AML-193 (cell line): ENCODE measurements at regions not wholly inside any gene's neighbourhood (a gene's known extent, or its start where the extent isn't known, plus 50 kb on each side); places are given as distances from the start of the nearest gene placed in this dataset.
"Not testable (repeated sequence)": the region's sequence is repeated elsewhere in the genome, so short reads cannot be mapped to it uniquely, and the experiment has no call there.

ENCODE experiments used
- DNase-seq, 2 experiments: peaks; one replicate each; lab custom pipeline; 2025; lab: John Stamatoyannopoulos, UW

- DNase-seq, result no peak
Measured at GRCh38 chr12:89227774-89228173, 124.5 kb downstream of the DUSP6 start.

DNA sequence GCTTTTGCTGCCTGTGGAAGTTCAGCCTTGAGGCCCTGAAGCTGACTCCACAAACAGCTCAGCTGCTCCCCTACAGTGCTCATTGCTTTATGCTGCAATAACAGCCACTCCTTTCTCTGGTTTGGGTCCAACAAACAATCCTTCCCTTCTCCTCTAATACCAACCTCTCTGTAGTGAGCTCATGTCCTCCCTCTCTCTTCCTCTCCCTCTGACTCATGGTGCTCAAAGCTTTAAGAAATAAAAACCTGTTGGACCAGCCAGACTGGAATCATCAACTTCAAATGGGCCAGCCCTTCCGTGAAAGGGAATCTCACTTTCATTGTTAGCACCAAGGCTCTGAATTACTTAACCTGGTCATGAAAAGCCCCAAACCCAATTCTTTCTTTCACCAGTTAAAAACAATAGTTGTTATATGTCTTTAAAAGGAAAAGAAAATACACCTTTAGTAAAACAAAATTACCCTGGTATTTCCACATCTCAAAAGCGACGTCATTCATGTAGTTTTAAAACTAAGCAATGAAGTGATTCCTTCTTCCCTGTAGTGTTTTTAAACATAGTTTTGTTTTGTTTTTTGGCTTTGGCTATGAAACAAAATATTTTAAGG, 126.4 kb downstream of the DUSP6 start:
- DNase-seq, result no peak

- no peak for DNase-seq
Measured at GRCh38 chr12:89225401-89225800, 126.9 kb downstream of the DUSP6 start.

DNA sequence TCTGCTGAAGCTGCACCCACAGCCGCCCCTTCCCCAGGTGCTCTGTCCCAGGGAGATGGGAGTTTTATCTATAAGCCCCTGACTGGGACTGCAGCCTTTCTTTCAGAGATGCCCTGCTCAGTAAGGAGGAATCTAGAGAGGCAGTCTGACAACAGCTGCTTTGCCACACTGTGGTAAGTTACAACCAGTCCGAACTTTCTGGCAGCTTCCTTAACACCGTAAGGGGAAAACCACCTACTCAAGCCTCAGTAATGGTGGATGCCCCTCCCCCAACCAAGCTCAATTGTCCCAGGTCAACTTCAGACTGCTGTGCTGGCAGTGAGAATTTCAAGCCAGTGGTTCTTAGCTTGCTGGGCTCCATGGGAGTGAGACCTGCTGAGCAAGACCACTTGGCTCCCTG, 129.7 kb downstream of the DUSP6 start:
- not testable (repeated sequence) for DNase-seq

DNA sequence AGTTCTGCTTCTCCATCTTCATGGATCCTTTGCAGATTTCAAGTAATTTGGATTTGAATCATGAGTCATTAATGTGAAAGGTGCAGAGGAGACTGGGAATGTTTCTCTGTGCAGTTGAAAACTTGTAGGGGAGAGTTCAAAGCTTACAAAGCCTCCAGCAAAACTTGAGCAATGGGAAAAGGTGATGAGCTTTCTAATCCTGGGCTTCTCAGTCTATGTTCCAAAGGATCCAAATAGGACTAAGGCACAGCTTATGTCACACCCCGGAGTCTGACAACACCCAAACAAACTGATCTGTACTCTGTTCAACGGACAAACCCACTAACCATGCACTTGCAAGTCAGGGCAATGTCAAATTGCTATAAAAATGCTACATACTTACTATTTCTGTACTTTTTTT, 134.8 kb downstream of the DUSP6 start:
- no peak for DNase-seq

DNA sequence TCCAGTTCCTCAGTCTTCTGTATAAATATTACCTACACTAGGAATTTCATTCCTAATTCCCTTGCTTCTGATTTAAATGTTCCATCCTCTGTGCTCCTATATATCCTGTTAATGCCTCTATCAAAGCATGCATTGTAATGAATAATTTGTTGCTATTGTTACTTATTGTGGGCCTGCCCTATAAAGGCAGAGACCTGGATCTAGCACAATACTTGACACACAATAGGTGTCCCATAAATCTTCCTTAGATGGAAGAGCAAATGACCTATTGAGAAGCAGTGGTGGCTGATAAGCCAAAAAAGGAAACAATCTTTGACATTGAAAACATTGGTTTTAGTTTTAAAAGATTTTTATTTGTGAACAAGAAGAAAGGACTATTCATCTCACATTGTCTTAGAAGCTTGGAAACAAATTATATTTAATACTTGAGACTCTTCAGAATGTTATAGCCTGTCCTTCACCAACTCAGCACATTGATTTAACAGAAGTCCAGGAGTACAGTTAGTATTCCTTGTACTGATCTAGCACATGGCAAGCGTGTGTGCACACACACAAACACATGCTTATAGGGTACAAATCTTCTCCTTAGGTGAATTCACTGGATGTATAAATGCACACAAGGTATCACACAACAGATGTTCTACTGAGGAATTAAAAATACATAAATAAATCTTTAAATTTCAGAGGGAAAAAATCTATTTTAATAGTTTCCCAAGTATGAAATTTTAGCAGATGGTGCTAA, 135.9 kb downstream of the DUSP6 start:
- DNase-seq, result no peak

DNA sequence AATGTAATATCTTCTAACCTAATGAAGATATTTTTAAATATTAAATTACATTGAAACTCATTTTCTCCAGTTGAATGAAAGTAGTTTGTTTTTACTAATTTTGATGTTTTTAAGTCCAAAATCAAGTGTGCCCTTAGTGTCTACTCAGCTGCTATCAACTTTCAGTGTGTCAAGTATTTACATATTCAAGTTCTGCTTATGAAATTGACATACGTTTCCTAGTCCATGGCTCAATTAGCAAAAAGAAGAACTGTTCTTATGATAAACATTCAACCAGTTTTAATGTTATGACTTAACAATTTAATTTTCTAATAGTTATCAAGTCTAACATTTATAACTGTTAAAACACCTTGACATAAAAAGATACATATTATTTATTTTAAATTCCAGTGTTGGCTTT, 137.1 kb downstream of the DUSP6 start:
- DNase-seq, result peak in 1 of 2 experiments; percentile 10

- DNase-seq, result no peak
Measured at GRCh38 chr12:89213747-89214146, 138.6 kb downstream of the DUSP6 start.

GRCh38 chr12:89213139-89213538, 139.2 kb downstream of the DUSP6 start:
- no peak for DNase-seq

DNA sequence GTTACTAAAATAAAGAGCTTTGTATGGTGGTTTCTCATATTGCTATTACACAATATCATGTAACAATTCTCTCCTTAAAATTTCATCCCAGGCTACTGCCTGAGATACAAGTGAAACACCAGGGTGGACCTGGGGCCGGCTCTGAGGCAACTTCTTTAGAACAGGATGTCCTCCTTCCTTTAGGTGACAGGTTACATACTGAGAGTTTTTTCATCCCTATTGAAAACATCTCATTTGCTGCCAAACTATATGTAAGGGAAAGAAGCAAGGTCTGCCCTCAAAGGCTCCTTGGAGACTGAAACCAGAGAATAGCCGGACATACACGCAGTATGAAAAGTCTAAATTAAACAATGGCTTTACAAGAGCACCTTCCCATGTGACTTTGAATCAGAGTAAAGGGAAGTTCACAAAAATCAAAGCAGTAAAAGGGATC, 139.9 kb downstream of the DUSP6 start:
- peak in 1 of 2 experiments; percentile 42 for DNase-seq

GRCh38 chr12:89211456-89211855, 140.8 kb downstream of the DUSP6 start:
- no peak for DNase-seq

DNA sequence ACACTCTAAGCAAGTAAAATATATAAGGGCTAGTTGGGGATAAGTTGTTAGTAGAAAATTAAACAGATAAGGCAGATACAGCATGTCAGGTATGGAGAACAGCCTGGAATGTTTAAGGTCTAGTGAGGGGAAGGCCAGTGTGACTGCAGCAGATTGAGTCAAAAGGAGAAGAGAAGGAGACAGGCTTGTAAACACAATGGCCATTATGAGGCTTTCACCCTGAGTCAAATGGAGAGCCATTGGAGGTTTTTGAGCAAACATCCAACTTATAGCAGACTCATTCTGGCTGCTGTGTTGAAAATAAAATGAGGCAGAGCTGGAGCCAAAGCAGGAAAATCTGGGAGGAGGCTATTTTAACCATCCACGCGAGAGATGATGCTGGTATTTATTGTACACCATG, 142.0 kb downstream of the DUSP6 start:
- no peak for DNase-seq

- DNase-seq, result peak; percentile 56 to 63
Measured at GRCh38 chr12:89208661-89209096, 143.6 kb downstream of the DUSP6 start.

DNA sequence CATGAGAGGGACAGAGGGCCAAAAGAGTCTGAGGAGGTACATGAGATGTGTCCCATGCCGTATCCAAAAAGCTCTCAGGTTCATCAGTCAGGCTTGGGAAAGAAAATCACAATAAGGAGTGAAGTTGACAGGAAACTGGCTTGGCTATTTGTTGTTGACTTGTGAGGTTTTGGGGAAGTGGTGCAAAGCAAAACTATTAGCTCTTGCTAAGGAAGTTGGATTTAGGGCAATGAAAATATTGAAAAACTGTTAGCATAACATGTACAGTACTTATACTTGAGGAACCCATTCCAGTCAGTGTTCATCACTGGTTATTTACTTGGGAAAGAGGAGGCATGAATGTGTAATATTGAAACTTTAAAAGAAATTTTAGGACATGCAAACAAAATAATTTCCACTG, 145.9 kb downstream of the DUSP6 start:
- DNase-seq, result no peak

GRCh38 chr12:89205517-89205916, 146.8 kb downstream of the DUSP6 start:
- DNase-seq, result no peak

DNA sequence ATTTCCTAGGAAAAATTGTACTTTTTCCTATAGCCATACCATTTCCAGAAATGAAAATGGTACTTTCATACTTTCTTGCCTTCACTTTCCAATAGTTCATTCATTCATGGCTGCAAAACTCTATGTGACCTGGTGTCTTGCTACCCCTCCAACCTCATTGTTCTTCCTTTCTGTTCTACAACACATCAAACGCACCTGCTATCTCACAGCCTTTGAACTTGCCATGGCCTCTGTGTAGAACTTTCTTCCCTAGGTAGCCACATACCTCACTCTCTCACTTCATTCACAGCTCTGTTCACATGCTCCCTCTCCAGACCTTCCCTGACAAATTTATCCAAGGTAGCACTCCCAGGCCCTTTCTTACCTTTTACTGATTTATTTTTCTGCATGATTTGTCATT, 149.2 kb downstream of the DUSP6 start:
- DNase-seq, result no peak

- no peak for DNase-seq
Measured at GRCh38 chr12:89200217-89200616, 152.1 kb downstream of the DUSP6 start.

DNA sequence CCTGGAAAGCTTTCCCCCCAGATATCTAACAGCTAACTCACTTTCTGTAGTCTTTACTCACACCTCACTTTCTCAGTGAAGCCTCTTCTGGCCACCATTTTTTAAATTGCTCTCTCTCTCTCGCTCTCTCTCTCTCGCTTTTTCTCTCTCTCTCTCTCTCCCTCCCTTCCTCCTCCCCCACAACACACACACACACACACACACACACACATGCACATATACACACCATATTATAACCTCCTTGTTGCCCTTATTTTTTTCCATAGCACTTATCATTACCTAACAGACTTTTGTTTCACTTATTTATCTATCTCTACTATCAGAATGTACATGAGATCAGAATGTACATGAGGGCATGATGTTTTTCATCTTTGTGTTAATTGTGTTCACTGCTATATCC, 156.8 kb downstream of the DUSP6 start:
- no peak for DNase-seq

GRCh38 chr12:89194683-89195082, 157.6 kb downstream of the DUSP6 start:
- no peak for DNase-seq

DNA sequence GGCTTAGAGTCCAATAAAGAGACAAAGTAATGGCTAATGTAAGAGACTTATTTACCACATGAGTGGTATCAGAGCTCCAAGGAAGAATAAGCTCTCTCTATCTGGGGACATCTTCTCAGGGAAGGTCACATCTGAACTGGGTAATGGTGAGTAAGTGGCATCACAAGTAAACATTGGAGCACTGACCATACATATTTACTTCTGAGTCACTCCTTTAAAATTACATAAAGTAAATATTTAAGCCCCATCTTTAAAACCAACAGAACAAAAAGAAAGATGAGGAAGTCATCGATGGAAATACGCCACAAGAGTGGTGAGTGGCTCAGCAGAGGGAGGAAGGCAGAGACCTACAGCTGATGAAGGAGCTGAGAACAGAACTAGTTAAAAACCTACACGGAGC, 159.9 kb downstream of the DUSP6 start:
- DNase-seq, result no peak

- DNase-seq, result not testable (repeated sequence)
Measured at GRCh38 chr12:89191597-89191996, 160.7 kb downstream of the DUSP6 start.

DNA sequence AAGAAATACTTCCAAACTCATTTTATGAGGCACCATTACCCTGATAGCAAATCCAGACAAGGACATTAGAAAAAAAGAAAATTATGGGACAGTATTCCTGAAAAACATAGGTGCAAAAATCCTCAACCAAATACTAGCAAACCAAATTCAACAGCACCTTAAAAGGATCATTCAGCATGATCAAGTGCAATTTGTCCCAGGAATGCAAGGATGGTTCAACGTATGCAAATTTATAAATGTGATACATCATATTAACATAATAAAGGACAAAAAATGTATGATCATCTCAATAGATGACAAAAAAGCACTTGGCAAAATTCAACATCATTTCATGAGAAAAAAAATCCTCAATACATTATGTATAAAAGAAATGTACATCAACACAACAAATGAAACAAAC, 162.9 kb downstream of the DUSP6 start:
- no peak for DNase-seq

DNA sequence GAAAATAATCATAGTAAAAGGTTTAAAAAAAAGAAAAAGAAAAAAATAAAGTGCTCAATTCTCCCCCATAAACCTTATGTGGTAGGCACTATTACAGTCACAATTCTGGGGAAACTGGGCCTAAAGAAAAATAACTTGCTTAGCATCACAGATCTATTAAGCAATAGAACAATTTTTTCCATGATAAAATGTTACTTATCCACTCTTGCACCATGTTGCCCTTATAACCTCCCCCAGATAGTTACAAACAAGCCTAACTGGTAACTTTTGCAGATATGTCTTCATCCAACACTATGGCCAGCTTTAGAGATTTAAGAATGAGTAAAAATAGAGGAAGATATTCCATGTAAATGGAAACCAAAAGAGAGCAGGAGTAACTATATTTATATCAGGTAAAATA, 164.8 kb downstream of the DUSP6 start:
- no peak for DNase-seq

GRCh38 chr12:89185889-89186288, 166.4 kb downstream of the DUSP6 start:
- no peak for DNase-seq
